Loucy (cell line): ENCODE measurements at regions not wholly inside any gene's neighbourhood (a gene's known extent, or its start where the extent isn't known, plus 50 kb on each side); places are given as distances from the start of the nearest gene placed in this dataset.
"Not testable (repeated sequence)": the region's sequence is repeated elsewhere in the genome, so short reads cannot be mapped to it uniquely, and the experiment has no call there.

Source experiments
- H2AFZ ChIP-seq: fragments of 200-600 bp; sonication (generic); 2 replicates; pipeline ENCODE4 v1.6.0; 2016; ENCODE audit warnings: antibody characterized with exemption, mild to moderate bottlenecking, low read length, moderate library complexity
- H3F3A ChIP-seq: fragments of 200-600 bp; 2 replicates; pipeline ENCODE4 v1.6.0; 2016; ENCODE audit warnings: antibody characterized with exemption, low read depth, mild to moderate bottlenecking
- H3K27me3 ChIP-seq: fragments of 200-600 bp; sonication (generic); 2 replicates; pipeline ENCODE4 v1.6.1; 2014; ENCODE audit warnings: low read length, mild to moderate bottlenecking; ENCODE audit not compliant: insufficient read depth, poor library complexity, severe bottlenecking
- H3K36me3 ChIP-seq: fragments of 200-600 bp; sonication (generic); 2 replicates; pipeline ENCODE4 v1.6.1; 2016; ENCODE audit warnings: low read length; ENCODE audit not compliant: insufficient read depth
- H3K4me1 ChIP-seq: fragments of 200-600 bp; sonication (generic); 2 replicates; pipeline ENCODE4 v1.5.1; 2014; ENCODE audit warnings: low read length, mild to moderate bottlenecking; ENCODE audit not compliant: insufficient read depth, poor library complexity, severe bottlenecking
- H3K4me2 ChIP-seq: fragments of 200-600 bp; sonication (generic); 2 replicates; pipeline ENCODE4 v1.6.0; 2014; ENCODE audit warnings: antibody characterized with exemption, low read length, low read depth, mild to moderate bottlenecking; ENCODE audit not compliant: poor library complexity, severe bottlenecking
- H3K4me3 ChIP-seq: fragments of 200-600 bp; sonication (generic); 2 replicates; pipeline ENCODE4 v1.5.1; 2014; ENCODE audit warnings: low read length, mild to moderate bottlenecking, mixed read lengths; ENCODE audit not compliant: poor library complexity, severe bottlenecking
- H3K79me2 ChIP-seq: fragments of 200-600 bp; sonication (generic); 2 replicates; pipeline ENCODE4 v1.6.1; 2014; ENCODE audit warnings: low read length; ENCODE audit not compliant: insufficient read depth
- H3K9ac ChIP-seq: fragments of 200-600 bp; sonication (generic); 2 replicates; pipeline ENCODE4 v1.6.0; 2014; ENCODE audit warnings: mild to moderate bottlenecking, low read depth, low read length, moderate library complexity; ENCODE audit not compliant: poor library complexity, severe bottlenecking
- H3K9me2 ChIP-seq: fragments of 200-600 bp; sonication (generic); replicated peaks from 2 replicates; pipeline ENCODE4 v1.6.1; 2016; ENCODE audit warnings: low read depth, low read length, mixed read lengths
- H3K9me3 ChIP-seq: fragments of 200-600 bp; sonication (generic); 2 replicates; pipeline ENCODE4 v1.6.1; 2014; ENCODE audit warnings: mild to moderate bottlenecking, antibody characterized with exemption, low read length, low read depth; ENCODE audit not compliant: insufficient read depth
- H4K20me1 ChIP-seq: fragments of 200-600 bp; sonication (generic); 2 replicates; pipeline ENCODE4 v1.6.0; 2014; ENCODE audit warnings: antibody characterized with exemption, low read length, mild to moderate bottlenecking; ENCODE audit not compliant: insufficient read depth, poor library complexity, severe bottlenecking
- CTCF ChIP-seq: fragments of 200-600 bp; sonication (generic); conservative IDR thresholded peaks from 2 replicates; pipeline ENCODE4 v1.5.1; 2014; ENCODE audit warnings: mild to moderate bottlenecking, antibody characterized with exemption, low read length
- EZH2phosphoT487 ChIP-seq: fragments of 200-600 bp; IDR thresholded peaks from 2 replicates; pipeline ENCODE4 v1.6.1; 2018; ENCODE audit warnings: antibody characterized with exemption, mild to moderate bottlenecking, moderate library complexity, borderline replicate concordance

DNA sequence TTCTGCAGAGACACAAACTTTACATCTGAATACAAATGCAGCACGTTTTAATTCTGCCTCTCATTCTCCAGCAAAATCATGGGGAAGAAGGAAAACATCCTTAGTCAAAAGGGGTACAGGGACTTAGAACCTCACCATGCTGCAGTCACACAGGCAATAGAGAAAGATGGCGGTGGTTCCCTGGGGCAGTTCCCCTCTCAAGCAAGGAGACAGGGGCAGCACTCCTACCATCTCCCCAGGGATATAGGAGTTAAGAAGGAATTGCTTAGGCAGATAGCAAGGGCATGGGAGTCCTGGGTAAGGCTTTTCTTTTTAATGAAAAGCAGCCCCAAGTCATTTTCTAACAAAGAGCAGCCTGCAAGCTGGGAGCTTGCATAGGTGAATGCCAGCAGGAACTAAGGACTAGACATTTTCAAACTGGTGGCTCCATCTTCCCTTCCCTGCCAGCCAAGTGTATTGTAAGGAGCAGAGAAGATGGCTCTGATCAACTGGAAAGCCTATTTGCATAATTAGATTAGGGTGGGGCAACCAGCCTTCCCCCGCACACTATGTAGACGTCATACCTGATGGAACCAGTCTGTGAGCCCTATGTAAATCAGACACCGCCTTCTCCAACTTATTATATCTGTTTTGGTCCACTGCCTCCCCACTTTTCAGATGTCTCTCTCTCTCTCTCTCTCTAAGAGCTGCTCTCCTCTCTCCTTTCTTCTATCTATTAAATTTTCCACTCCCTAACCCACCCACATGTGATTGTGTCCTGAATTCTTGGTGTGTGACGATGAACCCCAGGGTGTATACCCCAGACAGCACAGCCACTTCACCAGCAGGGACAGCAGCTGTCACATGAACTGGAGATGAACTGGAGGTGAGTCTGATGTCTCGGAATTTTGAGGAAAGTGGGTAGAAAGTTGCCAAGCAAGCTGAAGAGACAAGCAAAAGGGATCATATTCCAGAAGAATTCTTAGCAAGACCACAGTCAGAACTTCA, 514.5 kb downstream of the IRS2 start:
- H2AFZ ChIP-seq: no peak overlapping the region
- no peaks in the 10 kb centered on the region for H4K20me1 ChIP-seq
- TF ChIP-seq CTCF (no peak), EZH2phosphoT487 (no peak)
- H3K4me2 ChIP-seq: no peak overlapping the region
- no peak overlapping the region for H3K4me3 ChIP-seq
- H3K9me2 ChIP-seq: no peaks in the 10 kb centered on the region
- H3K27me3 ChIP-seq: no peaks in the 10 kb centered on the region
- H3K9me3 ChIP-seq: no peaks in the 10 kb centered on the region
- no peak overlapping the region for H3K9ac ChIP-seq
- no peaks in the 10 kb centered on the region for H3K4me1 ChIP-seq
- no peaks in the 10 kb centered on the region for H3K79me2 ChIP-seq
- H3K36me3 ChIP-seq: no peaks in the 10 kb centered on the region
- no peaks in the 10 kb centered on the region for H3F3A ChIP-seq

- Histone ChIP-seq H3F3A (no peaks in the 10 kb centered on the region), H3K79me2 (no peaks in the 10 kb centered on the region), H4K20me1 (no peaks in the 10 kb centered on the region), H3K4me2 (no peak overlapping the region), H3K9ac (no peak overlapping the region), H3K9me3 (no peaks in the 10 kb centered on the region), H3K4me3 (no peak overlapping the region), H3K4me1 (no peaks in the 10 kb centered on the region), H3K36me3 (no peaks in the 10 kb centered on the region), H3K9me2 (no peaks in the 10 kb centered on the region), H3K27me3 (no peaks in the 10 kb centered on the region), H2AFZ (no peak overlapping the region)
- TF ChIP-seq EZH2phosphoT487 (no peak), CTCF (no peak)
Measured at GRCh38 chr13:109271061-109271460, 515.3 kb downstream of the IRS2 start.

DNA sequence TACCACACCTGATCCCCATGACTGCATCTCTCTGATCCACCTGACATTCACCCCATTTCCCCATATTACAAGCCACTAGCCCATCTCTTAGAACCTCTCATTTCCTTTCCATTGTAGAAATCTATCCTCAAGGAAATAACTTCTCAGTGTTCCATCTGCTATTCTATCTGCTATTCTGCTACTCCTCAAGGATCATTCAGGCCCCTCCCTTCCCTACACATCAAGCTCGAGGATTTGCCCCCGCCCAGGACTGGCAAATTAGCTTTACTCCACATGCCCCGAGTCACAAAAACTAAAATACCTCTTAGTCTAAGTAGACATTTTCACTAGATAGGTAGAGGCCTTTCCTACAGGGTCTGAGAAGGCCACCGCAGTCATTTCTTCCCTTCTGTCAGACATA, 517.0 kb downstream of the IRS2 start:
- H3K4me3 ChIP-seq, H3K79me2 ChIP-seq, H3K9me3 ChIP-seq, H3K36me3 ChIP-seq, H3K4me2 ChIP-seq, H3F3A ChIP-seq, H3K9me2 ChIP-seq, H3K4me1 ChIP-seq, H4K20me1 ChIP-seq, H3K9ac ChIP-seq, H2AFZ ChIP-seq, H3K27me3 ChIP-seq: not testable (repeated sequence)

DNA sequence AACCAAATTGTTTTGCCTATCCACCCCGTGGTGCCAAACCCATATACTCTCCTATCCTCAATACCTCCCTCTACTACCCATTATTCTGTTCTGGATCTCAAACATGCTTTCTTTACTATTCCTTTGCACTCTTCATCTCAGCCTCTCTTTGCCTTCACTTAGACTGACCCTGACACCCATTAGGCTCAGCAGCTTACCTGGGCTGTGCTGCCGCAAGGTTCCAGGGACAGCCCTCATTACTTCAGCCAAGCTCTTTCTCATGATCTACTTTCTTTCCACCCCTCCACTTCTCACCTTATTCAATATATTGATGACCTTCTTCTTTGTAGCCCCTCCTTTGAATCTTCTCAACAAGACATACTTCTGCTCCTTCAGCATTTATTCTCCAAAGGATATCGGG, 517.9 kb downstream of the IRS2 start:
- not testable (repeated sequence) for H3K4me1 ChIP-seq, H3K79me2 ChIP-seq, H3K4me2 ChIP-seq, H3K4me3 ChIP-seq, H4K20me1 ChIP-seq, H3F3A ChIP-seq, H3K27me3 ChIP-seq, H3K9me2 ChIP-seq, H3K9ac ChIP-seq, H3K9me3 ChIP-seq, H3K36me3 ChIP-seq, H2AFZ ChIP-seq

GRCh38 chr13:109267400-109267799, 519.0 kb downstream of the IRS2 start:
- not testable (repeated sequence) for H3K27me3 ChIP-seq, H3K4me3 ChIP-seq, H3K9me2 ChIP-seq, H3K36me3 ChIP-seq, H3K9me3 ChIP-seq, H2AFZ ChIP-seq, H3K79me2 ChIP-seq, H4K20me1 ChIP-seq, H3F3A ChIP-seq, H3K4me2 ChIP-seq, H3K4me1 ChIP-seq, H3K9ac ChIP-seq

GRCh38 chr13:109265438-109265742, 521.0 kb downstream of the IRS2 start:
- H3K4me3 ChIP-seq, H3K4me1 ChIP-seq: not testable (repeated sequence)

More at GRCh38 chr13:109265438-109265742, 521.0 kb downstream of the IRS2 start:
- H3K27me3 ChIP-seq, H3K4me2 ChIP-seq, H2AFZ ChIP-seq, H3K36me3 ChIP-seq, H4K20me1 ChIP-seq, H3F3A ChIP-seq, H3K9ac ChIP-seq, H3K79me2 ChIP-seq, H3K9me3 ChIP-seq, H3K9me2 ChIP-seq: not testable (repeated sequence)
